ENCODE measurements at regions not wholly inside any gene's neighbourhood (a gene's known extent, or its start where the extent isn't known, plus 50 kb on each side); places are given as distances from the start of the nearest gene placed in this dataset.
"Not testable (repeated sequence)": the region's sequence is repeated elsewhere in the genome, so short reads cannot be mapped to it uniquely, and the experiment has no call there.

GRCh38 chr9:17072563-17072962 is 62.3 kb upstream of the CNTLN start:
- H3K27me3 ChIP-seq (ENCODE audit: control insufficient read depth in 1 of 2, insufficient read depth in 2 of 2, low read length in 2 of 2); H4K20me1 ChIP-seq (ENCODE audit: insufficient read depth, low read length); H3K4me1 ChIP-seq (ENCODE audit: insufficient read depth, low read length); H3K9ac ChIP-seq (ENCODE audit: insufficient read depth, low read depth, low read length); H3K9me3 ChIP-seq (ENCODE audit: low read length); POLR2A ChIA-PET; ATAC-seq; BruUV-seq (replicated peaks); H3K79me2 ChIP-seq (ENCODE audit: insufficient read depth, low read length); H3K36me3 ChIP-seq (replicated peaks in 1 of 2; ENCODE audit: control insufficient read depth in 1 of 2, insufficient read depth in 2 of 2, low read length in 2 of 2); H2AFZ ChIP-seq (ENCODE audit: low read length); DNase-seq (ENCODE audit: low spot score); intact Hi-C loops (cut with micrococcal nuclease; ENCODE audit: unreplicated experiment); in situ Hi-C loops (cut with HindIII; ENCODE audit: extremely low pct_ligation_motif_present, low pct_unique_long_range_greater_than_20kb); H3K4me2 ChIP-seq (ENCODE audit: low read depth, low read length); H3K27ac ChIP-seq (ENCODE audit: extremely low read length, insufficient read depth, low read length); CTCF ChIA-PET (ENCODE audit: low intra/inter-chr PET ratio, low total read pairs); H3K4me3 ChIP-seq (replicated peaks in 1 of 3; ENCODE audit: insufficient read depth in 1 of 3, low read depth in 2 of 3, low read length in 3 of 3); FAIRE-seq: not testable (repeated sequence)
- 33% methylated on average over 1 of the region's 22 CpGs for WGBS (ENCODE audit: low lambda C conversion rate)

DNA sequence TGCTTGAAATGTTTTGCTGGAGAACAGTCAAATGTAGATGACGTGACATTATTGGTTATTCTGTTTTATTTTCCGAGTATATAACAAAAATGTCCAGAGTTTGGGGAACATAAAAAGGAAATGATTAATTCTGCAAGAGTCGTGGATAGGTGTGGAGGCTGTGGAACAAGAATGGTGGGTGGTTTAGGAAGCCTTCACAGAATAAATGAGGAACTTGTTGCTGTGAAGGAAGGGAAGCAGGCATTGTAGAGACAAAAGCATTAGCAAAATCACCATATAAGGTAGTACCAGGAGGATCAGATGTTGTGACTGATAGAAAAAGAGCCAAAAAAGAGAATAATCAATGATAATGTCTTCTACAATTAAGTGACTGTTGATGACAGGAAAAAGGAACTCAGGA is 66.2 kb upstream of the CNTLN start:
- Histone ChIP-seq H3K4me3 (replicated peaks in 1 of 3; ENCODE audit: insufficient read depth in 1 of 3, low read depth in 2 of 3, low read length in 3 of 3) (no peak overlapping the region), H3K27me3 (ENCODE audit: control insufficient read depth in 1 of 2, insufficient read depth in 2 of 2, low read length in 2 of 2) (no peaks in the 10 kb centered on the region), H3K36me3 (replicated peaks in 1 of 2; ENCODE audit: control insufficient read depth in 1 of 2, insufficient read depth in 2 of 2, low read length in 2 of 2) (no peaks in the 10 kb centered on the region), H3K9me3 (ENCODE audit: low read length) (no peaks in the 10 kb centered on the region), H4K20me1 (ENCODE audit: insufficient read depth, low read length) (no peaks in the 10 kb centered on the region), H3K27ac (ENCODE audit: extremely low read length, insufficient read depth, low read length) (no peak overlapping the region), H3K4me2 (ENCODE audit: low read depth, low read length) (no peak overlapping the region), H3K4me1 (ENCODE audit: insufficient read depth, low read length) (no peaks in the 10 kb centered on the region), H3K79me2 (ENCODE audit: insufficient read depth, low read length) (no peaks in the 10 kb centered on the region), H2AFZ (ENCODE audit: low read length) (no peak overlapping the region), H3K9ac (ENCODE audit: insufficient read depth, low read depth, low read length) (no peak overlapping the region)
- ATAC-seq, result no peak
- WGBS (ENCODE audit: low lambda C conversion rate), result 5% methylated on average over 3 of the region's 3 CpGs
- intact Hi-C loops (cut with micrococcal nuclease; ENCODE audit: unreplicated experiment) (no loop called here), in situ Hi-C loops (cut with HindIII; ENCODE audit: extremely low pct_ligation_motif_present, low pct_unique_long_range_greater_than_20kb) (no loop called here)
- ChIA-PET CTCF (ENCODE audit: low intra/inter-chr PET ratio, low total read pairs) (no interaction called here), POLR2A (no interaction called here)
- FAIRE-seq, result no peak
- TF ChIP-seq ELF1 (CRISPR knock-in tag; IDR thresholded peaks at IDR 0.05) (no peak), CREB1 (IDR thresholded peaks at IDR 0.05) (peak; percentile 37; the same call in 1 of the 2 replicates), CREB1 (CRISPR knock-in tag; IDR thresholded peaks at IDR 0.05) (no peak)
- no TSS peak for BruUV-seq (replicated peaks)
- no peak for DNase-seq (ENCODE audit: low spot score)

DNA sequence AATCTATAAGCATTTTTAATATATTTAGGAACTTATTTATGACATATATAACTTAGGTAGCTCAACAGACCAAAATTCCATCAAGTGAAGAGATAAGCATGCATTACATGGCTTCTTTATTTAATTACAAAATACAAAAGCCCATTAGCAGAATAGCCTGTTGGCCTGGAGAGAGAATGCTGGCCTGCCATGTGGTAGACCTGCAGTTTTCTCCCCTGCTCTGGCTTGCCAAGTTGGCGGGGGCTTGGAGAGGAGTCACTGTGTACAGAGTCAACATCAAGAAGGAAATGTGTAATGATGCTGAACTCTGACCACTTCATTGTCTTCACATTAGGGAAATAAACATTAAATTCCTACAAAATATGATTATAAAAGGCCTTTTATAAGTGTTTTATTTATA is 69.8 kb upstream of the CNTLN start:
- Histone ChIP-seq H2AFZ (ENCODE audit: low read length) (no peak overlapping the region), H3K27ac (ENCODE audit: extremely low read length, insufficient read depth, low read length) (no peak overlapping the region), H3K4me2 (ENCODE audit: low read depth, low read length) (no peak overlapping the region), H3K4me1 (ENCODE audit: insufficient read depth, low read length) (no peaks in the 10 kb centered on the region), H3K9me3 (ENCODE audit: low read length) (no peaks in the 10 kb centered on the region), H4K20me1 (ENCODE audit: insufficient read depth, low read length) (no peaks in the 10 kb centered on the region), H3K27me3 (ENCODE audit: control insufficient read depth in 1 of 2, insufficient read depth in 2 of 2, low read length in 2 of 2) (no peaks in the 10 kb centered on the region), H3K79me2 (ENCODE audit: insufficient read depth, low read length) (no peaks in the 10 kb centered on the region), H3K4me3 (replicated peaks in 1 of 3; ENCODE audit: insufficient read depth in 1 of 3, low read depth in 2 of 3, low read length in 3 of 3) (no peak overlapping the region), H3K9ac (ENCODE audit: insufficient read depth, low read depth, low read length) (no peak overlapping the region), H3K36me3 (replicated peaks in 1 of 2; ENCODE audit: control insufficient read depth in 1 of 2, insufficient read depth in 2 of 2, low read length in 2 of 2) (no peaks in the 10 kb centered on the region)
- BruUV-seq (replicated peaks), result no TSS peak
- in situ Hi-C loops (cut with HindIII; ENCODE audit: extremely low pct_ligation_motif_present, low pct_unique_long_range_greater_than_20kb) (no loop called here), intact Hi-C loops (cut with micrococcal nuclease; ENCODE audit: unreplicated experiment) (no loop called here)
- FAIRE-seq (no peak), ATAC-seq (peak; percentile 61; the same call in 1 of the 3 replicates), DNase-seq (ENCODE audit: low spot score) (peak; percentile 2)
- CTCF ChIA-PET (ENCODE audit: low intra/inter-chr PET ratio, low total read pairs), result no interaction called here
- WGBS (ENCODE audit: low lambda C conversion rate), result 0% methylated on average over 1 of the region's 1 CpG
- POLR2A ChIA-PET, result no interaction called here
- TF ChIP-seq ZNF430 (CRISPR knock-in tag; IDR thresholded peaks at IDR 0.05) (no peak), FOXA3 (CRISPR knock-in tag; IDR thresholded peaks at IDR 0.05) (0 out of 2 replicates have a peak, but pooled peaks have one; percentile 9), FOXA1 (IDR thresholded peaks at IDR 0.05) (no peak), FOXA1 (CRISPR knock-in tag; IDR thresholded peaks at IDR 0.05) (0 out of 2 replicates have a peak, but pooled peaks have one; percentile 26), TFDP1 (CRISPR knock-in tag; IDR thresholded peaks at IDR 0.05; ENCODE audit: borderline replicate concordance) (no peak)
- TF ChIP-seq, protein P1, sequence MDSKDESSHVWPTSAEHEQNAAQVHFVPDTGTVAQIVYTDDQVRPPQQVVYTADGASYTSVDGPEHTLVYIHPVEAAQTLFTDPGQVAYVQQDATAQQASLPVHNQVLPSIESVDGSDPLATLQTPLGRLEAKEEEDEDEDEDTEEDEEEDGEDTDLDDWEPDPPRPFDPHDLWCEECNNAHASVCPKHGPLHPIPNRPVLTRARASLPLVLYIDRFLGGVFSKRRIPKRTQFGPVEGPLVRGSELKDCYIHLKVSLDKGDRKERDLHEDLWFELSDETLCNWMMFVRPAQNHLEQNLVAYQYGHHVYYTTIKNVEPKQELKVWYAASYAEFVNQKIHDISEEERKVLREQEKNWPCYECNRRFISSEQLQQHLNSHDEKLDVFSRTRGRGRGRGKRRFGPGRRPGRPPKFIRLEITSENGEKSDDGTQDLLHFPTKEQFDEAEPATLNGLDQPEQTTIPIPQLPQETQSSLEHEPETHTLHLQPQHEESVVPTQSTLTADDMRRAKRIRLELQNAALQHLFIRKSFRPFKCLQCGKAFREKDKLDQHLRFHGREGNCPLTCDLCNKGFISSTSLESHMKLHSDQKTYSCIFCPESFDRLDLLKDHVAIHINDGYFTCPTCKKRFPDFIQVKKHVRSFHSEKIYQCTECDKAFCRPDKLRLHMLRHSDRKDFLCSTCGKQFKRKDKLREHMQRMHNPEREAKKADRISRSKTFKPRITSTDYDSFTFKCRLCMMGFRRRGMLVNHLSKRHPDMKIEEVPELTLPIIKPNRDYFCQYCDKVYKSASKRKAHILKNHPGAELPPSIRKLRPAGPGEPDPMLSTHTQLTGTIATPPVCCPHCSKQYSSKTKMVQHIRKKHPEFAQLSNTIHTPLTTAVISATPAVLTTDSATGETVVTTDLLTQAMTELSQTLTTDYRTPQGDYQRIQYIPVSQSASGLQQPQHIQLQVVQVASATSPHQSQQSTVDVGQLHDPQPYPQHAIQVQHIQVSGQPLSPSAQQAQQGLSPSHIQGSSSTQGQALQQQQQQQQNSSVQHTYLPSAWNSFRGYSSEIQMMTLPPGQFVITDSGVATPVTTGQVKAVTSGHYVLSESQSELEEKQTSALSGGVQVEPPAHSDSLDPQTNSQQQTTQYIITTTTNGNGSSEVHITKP (CRISPR knock-in tag; IDR thresholded peaks at IDR 0.05; ENCODE audit: low read depth), result no peak
